MG63 (cell line): ENCODE measurements at regions not wholly inside any gene's neighbourhood (a gene's known extent, or its start where the extent isn't known, plus 50 kb on each side); places are given as distances from the start of the nearest gene placed in this dataset.
"Not testable (repeated sequence)": the region's sequence is repeated elsewhere in the genome, so short reads cannot be mapped to it uniquely, and the experiment has no call there.

Source experiments
- DNase-seq: peaks from one replicate; pipeline ENCODE4 v3.0.0-alpha.2; 2020
- H3K27me3 ChIP-seq: fragments of 250-450 bp; sonication (Bioruptor Pico); 2 replicates; pipeline ENCODE4 v1.5.1; 2020; ENCODE audit warnings: mild to moderate bottlenecking, moderate library complexity
- H3K36me3 ChIP-seq: fragments of 250-450 bp; sonication (Bioruptor Pico); 2 replicates; pipeline ENCODE4 v1.5.1; 2020; ENCODE audit warnings: mild to moderate bottlenecking, moderate library complexity
- H3K4me3 ChIP-seq: fragments of 250-450 bp; sonication (Bioruptor Pico); 2 replicates; pipeline ENCODE4 v1.5.1; 2020; ENCODE audit warnings: mild to moderate bottlenecking, moderate library complexity
- H3K9me3 ChIP-seq: fragments of 250-450 bp; sonication (Bioruptor Pico); 2 replicates; pipeline ENCODE4 v1.5.1; 2020; ENCODE audit warnings: mild to moderate bottlenecking, moderate library complexity

GRCh38 chr18:14930076-14930475 is 182.1 kb downstream of the ANKRD30B start:
- Histone ChIP-seq H3K27me3 (no peaks in the 10 kb centered on the region), H3K36me3 (no peaks in the 10 kb centered on the region), H3K4me3 (no peak overlapping the region), H3K9me3 (no peaks in the 10 kb centered on the region)
- DNase-seq: no peak

GRCh38 chr18:14930576-14930975 is 182.6 kb downstream of the ANKRD30B start:
- Histone ChIP-seq H3K9me3 (no peaks in the 10 kb centered on the region), H3K4me3 (no peak overlapping the region), H3K36me3 (no peaks in the 10 kb centered on the region), H3K27me3 (no peaks in the 10 kb centered on the region)
- DNase-seq: no peak

GRCh38 chr18:14933049-14933851 is 185.3 kb downstream of the ANKRD30B start:
- no peaks in the 10 kb centered on the region for H3K9me3 ChIP-seq
- H3K36me3 ChIP-seq: no peaks in the 10 kb centered on the region
- no peak for DNase-seq
- H3K4me3 ChIP-seq: no peak overlapping the region
- H3K27me3 ChIP-seq: no peaks in the 10 kb centered on the region

GRCh38 chr18:14933964-14934363 is 186.0 kb downstream of the ANKRD30B start:
- Histone ChIP-seq H3K36me3 (no peaks in the 10 kb centered on the region), H3K9me3 (no peaks in the 10 kb centered on the region), H3K4me3 (no peak overlapping the region), H3K27me3 (no peaks in the 10 kb centered on the region)
- no peak for DNase-seq

- Histone ChIP-seq H3K27me3 (no peaks in the 10 kb centered on the region), H3K36me3 (no peaks in the 10 kb centered on the region), H3K9me3 (no peaks in the 10 kb centered on the region), H3K4me3 (no peak overlapping the region)
- DNase-seq: no peak
Measured at GRCh38 chr18:14935210-14935609, 187.2 kb downstream of the ANKRD30B start.

GRCh38 chr18:14936313-14936712 is 188.3 kb downstream of the ANKRD30B start:
- no peak overlapping the region for H3K4me3 ChIP-seq
- H3K9me3 ChIP-seq: no peaks in the 10 kb centered on the region
- H3K36me3 ChIP-seq: no peaks in the 10 kb centered on the region
- no peak for DNase-seq
- no peaks in the 10 kb centered on the region for H3K27me3 ChIP-seq

GRCh38 chr18:14937271-14937670 is 189.3 kb downstream of the ANKRD30B start:
- no peaks in the 10 kb centered on the region for H3K36me3 ChIP-seq
- no peak for DNase-seq
- no peaks in the 10 kb centered on the region for H3K9me3 ChIP-seq
- H3K27me3 ChIP-seq: no peaks in the 10 kb centered on the region
- H3K4me3 ChIP-seq: no peak overlapping the region

GRCh38 chr18:14939141-14939540 is 191.2 kb downstream of the ANKRD30B start:
- Histone ChIP-seq H3K9me3 (no peaks in the 10 kb centered on the region), H3K36me3 (no peaks in the 10 kb centered on the region), H3K27me3 (no peaks in the 10 kb centered on the region)

GRCh38 chr18:14940106-14940505 is 192.1 kb downstream of the ANKRD30B start:
- DNase-seq, H3K9me3 ChIP-seq, H3K27me3 ChIP-seq, H3K36me3 ChIP-seq, H3K4me3 ChIP-seq: not testable (repeated sequence)

More at GRCh38 chr18:14939141-14939540, 191.2 kb downstream of the ANKRD30B start:
- no peak for DNase-seq
- H3K4me3 ChIP-seq: no peak overlapping the region

GRCh38 chr18:14940735-14941134 is 192.8 kb downstream of the ANKRD30B start:
- H3K36me3 ChIP-seq: no peaks in the 10 kb centered on the region
- H3K9me3 ChIP-seq: no peaks in the 10 kb centered on the region
- no peak overlapping the region for H3K4me3 ChIP-seq
- DNase-seq: no peak
- H3K27me3 ChIP-seq: no peaks in the 10 kb centered on the region

- Histone ChIP-seq H3K36me3 (no peaks in the 10 kb centered on the region), H3K4me3 (no peak overlapping the region), H3K27me3 (no peaks in the 10 kb centered on the region), H3K9me3 (no peaks in the 10 kb centered on the region)
- DNase-seq: no peak
Measured at GRCh38 chr18:14941256-14941655, 193.3 kb downstream of the ANKRD30B start.

- H3K4me3 ChIP-seq: no peak overlapping the region
- H3K36me3 ChIP-seq: no peaks in the 10 kb centered on the region
- no peak for DNase-seq
- H3K27me3 ChIP-seq: no peaks in the 10 kb centered on the region
- no peaks in the 10 kb centered on the region for H3K9me3 ChIP-seq
Measured at GRCh38 chr18:14941792-14942191, 193.8 kb downstream of the ANKRD30B start.

GRCh38 chr18:14942275-14942674 is 194.3 kb downstream of the ANKRD30B start:
- no peak for DNase-seq
- Histone ChIP-seq H3K27me3 (no peaks in the 10 kb centered on the region), H3K9me3 (no peaks in the 10 kb centered on the region)

GRCh38 chr18:14943486-14943885 is 195.5 kb downstream of the ANKRD30B start:
- Histone ChIP-seq H3K36me3 (no peaks in the 10 kb centered on the region), H3K27me3 (no peaks in the 10 kb centered on the region), H3K4me3 (no peak overlapping the region), H3K9me3 (no peaks in the 10 kb centered on the region)
- DNase-seq: no peak

More at GRCh38 chr18:14942275-14942674, 194.3 kb downstream of the ANKRD30B start:
- no peak overlapping the region for H3K4me3 ChIP-seq
- H3K36me3 ChIP-seq: no peaks in the 10 kb centered on the region

GRCh38 chr18:14943967-14944636 is 196.1 kb downstream of the ANKRD30B start:
- H3K4me3 ChIP-seq: no peak overlapping the region
- no peaks in the 10 kb centered on the region for H3K27me3 ChIP-seq
- no peaks in the 10 kb centered on the region for H3K9me3 ChIP-seq
- no peak for DNase-seq
- H3K36me3 ChIP-seq: no peaks in the 10 kb centered on the region

- H3K36me3 ChIP-seq: no peaks in the 10 kb centered on the region
- H3K9me3 ChIP-seq: no peaks in the 10 kb centered on the region
- H3K27me3 ChIP-seq: no peaks in the 10 kb centered on the region
- no peak for DNase-seq
- H3K4me3 ChIP-seq: no peak overlapping the region
Measured at GRCh38 chr18:14944838-14945237, 196.9 kb downstream of the ANKRD30B start.

GRCh38 chr18:14945286-14945685 is 197.3 kb downstream of the ANKRD30B start:
- H3K27me3 ChIP-seq: no peaks in the 10 kb centered on the region
- no peaks in the 10 kb centered on the region for H3K36me3 ChIP-seq
- H3K9me3 ChIP-seq: no peaks in the 10 kb centered on the region
- H3K4me3 ChIP-seq: no peak overlapping the region
- no peak for DNase-seq

GRCh38 chr18:14945984-14946383 is 198.0 kb downstream of the ANKRD30B start:
- DNase-seq: no peak
- Histone ChIP-seq H3K9me3 (no peaks in the 10 kb centered on the region), H3K36me3 (no peaks in the 10 kb centered on the region), H3K27me3 (no peaks in the 10 kb centered on the region), H3K4me3 (no peak overlapping the region)
